Activated T-cell treated with anti-CD3 and anti-CD28 coated beads, Interleukin-2, amount 50 U/mL, for 4 hours (primary cell): ENCODE measurements at regions not wholly inside any gene's neighbourhood (a gene's known extent, or its start where the extent isn't known, plus 50 kb on each side); places are given as distances from the start of the nearest gene placed in this dataset.

ENCODE experiments used
- ATAC-seq, 2 donors: fragments of 200-7000 bp; cut with Tn5 transposase; one replicate each; pipeline ENCODE4 v1.10.0; 2021
- DNase-seq: peaks from one replicate; pipeline ENCODE4 v3.0.0-alpha.2; 2020
- H3K27me3 Mint-ChIP-seq: one replicate; pipeline ENCODE4 v1.8.0; 2021; ENCODE audit warnings: low read depth, mixed read lengths
- H3K36me3 Mint-ChIP-seq: one replicate; pipeline ENCODE4 v1.8.0; 2022; ENCODE audit warnings: mixed read lengths; ENCODE audit not compliant: insufficient read depth
- H3K4me1 Mint-ChIP-seq: one replicate; pipeline ENCODE4 v1.8.0; 2021; ENCODE audit warnings: low read depth, mixed read lengths
- H3K4me3 Mint-ChIP-seq: one replicate; pipeline ENCODE4 v1.8.0; 2021; ENCODE audit warnings: mild to moderate bottlenecking, moderate library complexity, mixed read lengths
- H3K9me3 Mint-ChIP-seq: one replicate; pipeline ENCODE4 v1.8.0; 2021; ENCODE audit warnings: mixed read lengths

DNA sequence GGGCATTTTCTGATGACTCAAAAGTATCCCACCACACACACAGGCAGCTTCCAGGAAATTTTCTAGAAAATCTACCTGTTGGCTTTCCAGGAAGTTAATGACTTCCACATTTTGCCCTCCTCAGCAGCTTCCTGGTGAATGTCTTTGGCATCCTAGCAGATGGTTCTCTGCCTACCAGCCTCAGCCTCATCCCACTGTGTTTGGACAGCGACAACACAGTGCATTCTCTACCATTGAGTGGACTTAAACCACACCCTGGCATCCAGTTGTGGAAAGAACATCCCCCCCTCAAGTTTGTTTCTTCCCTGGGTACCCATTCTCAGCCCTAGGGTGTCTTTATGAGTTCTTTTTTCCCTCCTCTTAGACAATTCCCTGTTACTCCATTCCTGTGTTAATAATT, 50.8 kb upstream of the GADL1 start:
- Mint-ChIP-seq H3K4me3 (no peak overlapping the region), H3K36me3 (peaks cover 1% of the 10 kb centered on the region), H3K27me3 (no peaks in the 10 kb centered on the region), H3K9me3 (peaks cover 2% of the 10 kb centered on the region), H3K4me1 (no peaks in the 10 kb centered on the region)
- DNase-seq: no peak
- ATAC-seq: no peak

DNA sequence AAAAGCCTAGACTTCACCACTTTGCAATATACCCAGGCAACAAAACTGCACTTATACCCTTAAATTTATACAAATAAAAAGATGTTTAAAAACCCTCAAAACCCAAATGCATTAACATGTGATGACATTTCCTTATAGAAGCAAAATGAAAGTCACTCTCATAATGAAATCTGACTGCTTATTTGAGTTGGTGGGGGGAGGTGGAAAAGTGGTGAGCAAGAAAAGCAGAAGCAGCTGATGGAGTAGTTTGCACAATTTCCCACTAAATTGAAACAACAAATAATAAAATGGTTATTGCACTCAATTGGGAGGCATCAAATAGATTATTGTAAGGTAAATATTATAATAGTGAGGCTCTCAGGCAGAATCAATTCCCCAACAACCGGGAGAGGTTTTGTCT, 54.0 kb upstream of the GADL1 start:
- no peak overlapping the region for H3K4me3 Mint-ChIP-seq
- H3K4me1 Mint-ChIP-seq: no peaks in the 10 kb centered on the region

DNA sequence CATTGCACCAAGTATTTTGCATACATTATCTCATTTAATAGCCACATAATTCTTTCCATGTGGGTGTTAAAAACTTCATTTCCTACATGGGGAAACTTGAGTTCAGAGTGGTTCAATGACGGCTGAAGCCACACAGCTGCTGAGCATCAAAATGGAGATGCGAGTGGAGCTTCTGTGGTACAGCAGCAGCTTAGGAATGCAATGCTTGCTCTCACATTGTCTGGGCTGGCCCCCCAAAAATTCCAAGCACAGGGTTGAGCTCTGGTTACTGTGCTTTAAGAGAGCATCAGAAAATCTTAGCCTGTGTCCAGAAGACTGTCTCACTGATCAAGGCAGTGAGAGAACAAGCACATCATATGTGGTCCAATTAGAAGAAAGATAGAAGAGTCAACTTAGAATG, 57.4 kb upstream of the GADL1 start:
- Mint-ChIP-seq H3K27me3 (no peaks in the 10 kb centered on the region), H3K9me3 (no peaks in the 10 kb centered on the region), H3K36me3 (no peaks in the 10 kb centered on the region), H3K4me3 (no peak overlapping the region), H3K4me1 (no peaks in the 10 kb centered on the region)
- ATAC-seq (no peak), DNase-seq (no peak)

More for the DNA sequence above, 54.0 kb upstream of the GADL1 start:
- Mint-ChIP-seq H3K27me3 (no peaks in the 10 kb centered on the region), H3K36me3 (no peaks in the 10 kb centered on the region), H3K9me3 (no peaks in the 10 kb centered on the region)
- ATAC-seq (no peak), DNase-seq (no peak)

DNA sequence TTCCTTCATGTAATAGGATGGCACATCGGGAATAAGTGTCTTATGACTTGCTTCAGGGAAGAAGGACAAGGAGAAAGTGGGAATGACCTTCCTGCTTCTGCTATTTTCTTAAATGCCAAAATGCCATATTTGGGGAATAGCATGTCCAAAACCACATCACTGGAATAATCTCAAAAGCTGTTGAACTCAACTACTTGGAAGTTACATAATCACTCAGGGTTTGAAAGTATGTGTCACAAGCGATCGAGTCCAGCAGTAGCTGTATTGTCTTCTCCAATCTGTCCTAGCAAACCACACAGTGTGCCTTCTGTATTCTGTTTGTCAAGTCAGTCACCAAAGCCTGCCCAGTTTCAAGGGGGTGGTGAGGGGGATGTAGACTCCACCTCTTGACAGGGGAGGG, 58.3 kb upstream of the GADL1 start:
- no peak for DNase-seq
- no peaks in the 10 kb centered on the region for H3K36me3 Mint-ChIP-seq
- no peak for ATAC-seq
- no peak overlapping the region for H3K4me3 Mint-ChIP-seq
- no peaks in the 10 kb centered on the region for H3K9me3 Mint-ChIP-seq
- H3K27me3 Mint-ChIP-seq: no peaks in the 10 kb centered on the region
- no peaks in the 10 kb centered on the region for H3K4me1 Mint-ChIP-seq

DNA sequence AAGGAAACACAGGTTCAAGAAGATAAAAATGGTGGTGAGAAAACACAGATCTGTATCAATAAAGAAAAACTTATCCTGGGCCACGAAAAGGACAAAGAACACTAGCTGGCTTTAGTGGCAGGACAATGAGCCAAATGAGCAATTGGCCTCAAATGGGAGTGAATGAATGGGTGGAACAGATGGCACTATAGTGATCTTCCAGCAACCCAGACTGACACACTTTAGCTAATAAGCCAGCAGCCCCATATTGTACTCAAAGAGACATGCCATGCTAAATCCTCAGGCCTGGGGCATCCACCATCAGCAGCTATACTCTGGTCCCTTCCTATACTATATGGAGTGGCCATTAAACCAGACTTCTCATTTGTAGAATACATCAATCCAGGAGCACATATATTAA, 60.0 kb upstream of the GADL1 start:
- H3K27me3 Mint-ChIP-seq: no peaks in the 10 kb centered on the region
- DNase-seq (no peak), ATAC-seq (no peak)
- H3K36me3 Mint-ChIP-seq: no peaks in the 10 kb centered on the region
- H3K9me3 Mint-ChIP-seq: peaks cover 8% of the 10 kb centered on the region
- no peaks in the 10 kb centered on the region for H3K4me1 Mint-ChIP-seq
- no peak overlapping the region for H3K4me3 Mint-ChIP-seq

DNA sequence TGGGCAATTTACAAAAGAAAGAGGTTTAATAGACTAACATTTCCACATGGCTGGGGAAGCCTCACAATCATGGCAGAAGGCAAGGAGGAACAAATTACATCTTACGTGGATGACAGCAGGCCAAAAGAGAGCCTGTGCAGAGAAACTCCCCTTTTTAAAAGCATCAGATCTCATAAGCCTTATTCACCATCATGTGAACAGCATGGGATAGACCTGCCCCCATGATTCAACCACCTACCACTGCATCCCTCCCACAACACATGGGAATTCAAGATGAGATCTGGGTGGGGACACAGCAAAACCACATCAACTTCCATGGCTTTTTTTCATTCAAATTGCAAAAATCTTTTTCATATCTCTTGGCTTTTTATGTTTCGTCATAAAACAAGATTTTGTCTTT, 67.6 kb upstream of the GADL1 start:
- H3K4me3 Mint-ChIP-seq: no peak overlapping the region
- no peaks in the 10 kb centered on the region for H3K27me3 Mint-ChIP-seq
- no peaks in the 10 kb centered on the region for H3K4me1 Mint-ChIP-seq
- no peaks in the 10 kb centered on the region for H3K36me3 Mint-ChIP-seq
- peaks cover 8% of the 10 kb centered on the region for H3K9me3 Mint-ChIP-seq
- DNase-seq (no peak), ATAC-seq (no peak)

DNA sequence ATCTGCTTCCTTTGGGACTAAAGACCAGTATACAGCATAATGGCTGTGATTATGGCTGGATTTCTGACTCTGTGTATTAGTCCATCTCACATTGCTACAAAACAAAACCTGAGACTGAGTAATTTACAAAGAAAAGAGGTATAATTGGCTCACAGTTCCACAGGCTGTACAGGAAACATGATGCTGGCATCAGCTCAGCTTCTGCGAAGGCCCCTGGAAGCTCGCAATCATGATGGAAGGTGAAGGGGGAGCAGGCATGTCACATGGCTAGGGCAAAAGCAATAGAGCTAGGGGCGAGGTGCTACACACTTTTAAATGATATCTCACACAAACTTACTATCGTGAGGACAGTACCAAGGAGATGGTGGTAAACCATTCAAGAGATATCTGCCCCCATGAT, 68.0 kb upstream of the GADL1 start:
- no peak for ATAC-seq
- peaks cover 8% of the 10 kb centered on the region for H3K9me3 Mint-ChIP-seq
- H3K36me3 Mint-ChIP-seq: no peaks in the 10 kb centered on the region
- no peak for DNase-seq
- no peaks in the 10 kb centered on the region for H3K27me3 Mint-ChIP-seq
- no peak overlapping the region for H3K4me3 Mint-ChIP-seq
- no peaks in the 10 kb centered on the region for H3K4me1 Mint-ChIP-seq

DNA sequence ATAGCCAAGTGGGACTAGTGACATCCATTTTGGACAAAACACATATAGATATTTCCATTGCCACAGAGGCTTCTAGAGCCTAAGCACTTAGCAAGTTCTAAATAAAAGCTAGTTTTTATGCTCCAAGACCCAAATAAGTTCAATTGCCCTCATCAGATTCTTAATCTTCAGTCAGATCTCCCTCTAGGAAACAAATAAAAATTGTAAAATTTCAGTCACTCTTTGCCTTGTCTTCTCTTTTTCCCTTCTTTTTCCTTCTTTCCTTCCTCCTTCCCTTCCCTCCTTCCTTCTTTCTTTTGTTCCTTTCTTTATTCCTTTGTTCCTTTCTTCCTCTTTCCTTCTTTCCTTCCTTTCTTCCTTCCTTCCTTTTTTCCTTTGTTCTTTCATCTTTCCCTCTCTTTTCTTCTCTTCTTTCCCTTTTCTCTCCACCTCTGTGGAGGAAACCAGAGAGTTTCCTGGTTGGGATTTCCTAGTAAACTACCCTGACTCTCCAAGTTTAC, 68.8 kb upstream of the GADL1 start:
- Mint-ChIP-seq H3K9me3 (peaks cover 6% of the 10 kb centered on the region), H3K4me3 (no peak overlapping the region), H3K4me1 (no peaks in the 10 kb centered on the region), H3K36me3 (no peaks in the 10 kb centered on the region), H3K27me3 (peaks cover 3% of the 10 kb centered on the region)
- DNase-seq (no peak), ATAC-seq (no peak)

DNA sequence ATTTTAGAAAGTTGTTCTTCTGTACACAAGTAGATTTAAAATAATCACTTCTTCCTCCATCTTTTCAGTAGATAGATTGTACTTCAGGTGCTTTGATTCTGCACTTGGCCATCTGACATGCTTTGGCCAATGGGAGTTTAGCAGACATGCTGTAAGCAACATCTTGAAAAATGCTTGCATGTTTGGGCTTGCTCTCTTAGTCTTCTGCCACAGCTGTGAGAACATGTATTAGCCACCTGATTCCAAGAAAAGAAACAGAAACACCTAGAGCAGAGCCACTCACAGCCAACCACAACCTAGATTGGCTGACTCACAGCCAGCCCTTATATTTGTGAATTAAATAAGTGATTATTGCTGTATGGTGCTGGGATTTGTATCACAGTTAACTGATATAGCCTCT, 70.2 kb upstream of the GADL1 start:
- DNase-seq (no peak), ATAC-seq (peak; percentile 53 to 56)
- Mint-ChIP-seq H3K36me3 (no peaks in the 10 kb centered on the region), H3K4me1 (no peaks in the 10 kb centered on the region), H3K27me3 (peaks cover 3% of the 10 kb centered on the region), H3K4me3 (no peak overlapping the region), H3K9me3 (no peaks in the 10 kb centered on the region)

DNA sequence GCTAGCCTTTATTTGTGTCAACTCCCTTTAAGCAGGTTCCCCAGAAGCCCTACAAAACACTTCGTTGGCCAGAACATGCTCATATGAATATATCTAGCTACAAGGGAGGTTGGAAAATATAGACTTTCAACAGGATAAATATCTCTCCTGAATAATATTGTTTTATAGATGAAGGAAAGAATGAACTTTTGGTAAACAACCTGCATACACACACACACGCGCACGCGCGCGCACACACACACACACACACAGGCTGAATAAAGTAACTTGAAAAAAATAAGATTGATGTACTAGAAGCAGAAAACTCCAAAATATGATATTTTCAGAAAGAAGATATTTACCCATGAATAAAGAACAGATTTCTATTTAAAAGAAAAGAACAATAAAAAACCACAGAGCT, 72.4 kb upstream of the GADL1 start:
- no peaks in the 10 kb centered on the region for H3K9me3 Mint-ChIP-seq
- ATAC-seq (no peak), DNase-seq (no peak)
- peaks cover 5% of the 10 kb centered on the region for H3K4me1 Mint-ChIP-seq
- peaks cover 3% of the 10 kb centered on the region for H3K27me3 Mint-ChIP-seq
- no peak overlapping the region for H3K4me3 Mint-ChIP-seq
- H3K36me3 Mint-ChIP-seq: no peaks in the 10 kb centered on the region

DNA sequence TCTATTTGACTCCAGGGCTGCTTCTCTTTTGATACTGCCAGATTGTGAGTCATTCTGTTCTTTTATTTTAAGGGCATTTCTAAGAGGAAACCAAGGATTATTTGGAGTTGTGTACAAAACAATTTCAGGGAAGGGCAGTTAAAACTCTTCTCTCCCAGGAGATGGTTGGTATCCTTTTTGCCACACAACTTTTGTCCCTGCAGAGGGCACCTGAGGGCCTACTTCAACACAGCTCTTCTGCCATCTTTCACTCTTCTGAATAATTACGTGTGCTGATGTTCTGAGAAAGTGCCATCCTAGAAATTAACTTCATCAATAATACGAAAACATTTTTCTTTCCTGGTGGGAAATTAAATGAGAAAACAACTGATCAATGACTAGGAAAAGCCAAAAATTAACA, 75.7 kb upstream of the GADL1 start:
- Mint-ChIP-seq H3K4me1 (peaks cover 5% of the 10 kb centered on the region), H3K27me3 (peaks cover 3% of the 10 kb centered on the region), H3K9me3 (no peaks in the 10 kb centered on the region), H3K36me3 (no peaks in the 10 kb centered on the region), H3K4me3 (no peak overlapping the region)
- ATAC-seq (no peak), DNase-seq (no peak)

DNA sequence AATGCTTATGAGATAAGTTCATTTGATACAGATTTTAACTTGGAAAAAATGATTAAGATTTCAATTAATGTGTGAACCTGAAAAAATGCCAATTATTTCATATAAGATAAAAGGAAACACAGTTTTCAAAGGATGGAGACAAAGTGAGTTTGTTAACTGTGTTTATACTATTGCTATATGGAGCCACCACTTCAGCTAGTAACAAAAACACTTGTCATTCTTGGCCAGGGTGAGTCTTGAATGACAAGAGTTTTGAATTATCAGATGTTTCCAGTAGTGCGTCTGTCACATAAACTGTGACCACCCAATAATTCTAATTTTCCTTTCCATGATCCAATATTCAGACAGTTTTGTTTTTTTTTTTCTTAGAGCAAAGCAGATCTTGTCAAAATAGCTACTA, 78.0 kb upstream of the GADL1 start:
- no peak for DNase-seq
- Mint-ChIP-seq H3K27me3 (peaks cover 3% of the 10 kb centered on the region), H3K4me3 (no peak overlapping the region), H3K4me1 (peaks cover 5% of the 10 kb centered on the region), H3K9me3 (no peaks in the 10 kb centered on the region), H3K36me3 (no peaks in the 10 kb centered on the region)
- ATAC-seq: no peak

DNA sequence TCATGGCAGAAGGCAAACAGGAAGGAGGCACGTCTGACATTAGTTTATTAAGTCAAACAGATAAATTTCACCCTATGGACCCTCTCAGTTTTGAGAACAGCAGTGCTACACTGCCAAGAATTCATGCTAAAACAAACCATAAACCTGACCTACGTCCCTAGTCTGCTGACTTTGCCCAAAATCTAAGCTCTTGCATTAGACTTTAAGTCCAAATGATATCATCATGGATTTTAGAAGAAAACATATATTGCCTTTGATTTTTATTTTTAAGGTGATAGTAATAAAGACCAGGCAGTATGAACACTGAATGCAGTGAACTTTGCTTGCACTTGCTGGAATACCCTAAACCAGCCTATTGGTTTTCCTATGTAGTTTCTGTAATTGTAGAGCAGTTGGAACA, 79.6 kb upstream of the GADL1 start:
- ATAC-seq: no peak
- Mint-ChIP-seq H3K4me3 (no peak overlapping the region), H3K27me3 (no peaks in the 10 kb centered on the region)

DNA sequence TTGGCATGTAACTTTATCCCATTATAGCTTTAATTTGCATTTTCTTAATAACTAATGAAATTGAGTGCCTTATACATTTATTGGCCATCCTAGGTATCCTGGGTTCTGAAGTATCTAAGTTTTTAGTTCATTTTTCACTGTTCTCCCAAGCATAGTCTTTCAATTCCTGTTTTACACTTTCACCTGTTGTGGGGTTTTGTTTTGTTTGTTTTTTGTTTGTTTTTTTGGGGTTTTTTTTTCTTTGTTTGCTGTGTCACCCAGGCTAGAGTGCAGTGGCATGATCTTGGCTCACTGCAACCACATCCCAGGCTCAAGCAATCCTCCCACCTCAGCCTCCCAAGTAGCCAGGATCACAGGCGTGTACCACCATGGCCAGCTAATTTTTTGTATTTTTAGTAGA, 83.1 kb upstream of the GADL1 start:
- Mint-ChIP-seq H3K36me3 (no peaks in the 10 kb centered on the region), H3K4me1 (no peaks in the 10 kb centered on the region)
- ATAC-seq: no peak

More for the DNA sequence above, 79.6 kb upstream of the GADL1 start:
- Mint-ChIP-seq H3K4me1 (peaks cover 5% of the 10 kb centered on the region), H3K9me3 (no peaks in the 10 kb centered on the region), H3K36me3 (no peaks in the 10 kb centered on the region)
- no peak for DNase-seq

DNA sequence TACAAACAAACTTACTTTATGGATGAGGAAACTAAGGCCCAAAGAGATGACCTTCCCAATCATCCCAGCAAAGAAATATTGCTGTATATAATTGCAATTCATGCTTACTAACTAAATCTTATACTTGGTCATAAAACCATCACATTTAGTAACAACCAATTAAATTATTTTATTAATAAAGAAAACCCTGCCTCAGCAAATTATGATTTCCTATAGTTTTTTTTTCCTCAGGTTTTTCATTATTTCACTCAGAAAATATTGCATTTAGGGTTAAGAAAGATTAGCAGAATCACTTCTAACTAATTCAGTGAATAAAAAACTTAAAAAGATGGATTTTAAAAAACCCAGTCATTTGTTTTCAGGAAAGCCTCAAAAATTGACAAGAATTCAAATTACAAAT, 86.5 kb upstream of the GADL1 start:
- Mint-ChIP-seq H3K27me3 (no peaks in the 10 kb centered on the region), H3K4me3 (no peak overlapping the region), H3K36me3 (no peaks in the 10 kb centered on the region), H3K4me1 (peaks cover 2% of the 10 kb centered on the region), H3K9me3 (no peaks in the 10 kb centered on the region)
- ATAC-seq: no peak
- DNase-seq: no peak

More for the DNA sequence above, 83.1 kb upstream of the GADL1 start:
- Mint-ChIP-seq H3K9me3 (no peaks in the 10 kb centered on the region), H3K4me3 (no peak overlapping the region), H3K27me3 (no peaks in the 10 kb centered on the region)
- DNase-seq: no peak

DNA sequence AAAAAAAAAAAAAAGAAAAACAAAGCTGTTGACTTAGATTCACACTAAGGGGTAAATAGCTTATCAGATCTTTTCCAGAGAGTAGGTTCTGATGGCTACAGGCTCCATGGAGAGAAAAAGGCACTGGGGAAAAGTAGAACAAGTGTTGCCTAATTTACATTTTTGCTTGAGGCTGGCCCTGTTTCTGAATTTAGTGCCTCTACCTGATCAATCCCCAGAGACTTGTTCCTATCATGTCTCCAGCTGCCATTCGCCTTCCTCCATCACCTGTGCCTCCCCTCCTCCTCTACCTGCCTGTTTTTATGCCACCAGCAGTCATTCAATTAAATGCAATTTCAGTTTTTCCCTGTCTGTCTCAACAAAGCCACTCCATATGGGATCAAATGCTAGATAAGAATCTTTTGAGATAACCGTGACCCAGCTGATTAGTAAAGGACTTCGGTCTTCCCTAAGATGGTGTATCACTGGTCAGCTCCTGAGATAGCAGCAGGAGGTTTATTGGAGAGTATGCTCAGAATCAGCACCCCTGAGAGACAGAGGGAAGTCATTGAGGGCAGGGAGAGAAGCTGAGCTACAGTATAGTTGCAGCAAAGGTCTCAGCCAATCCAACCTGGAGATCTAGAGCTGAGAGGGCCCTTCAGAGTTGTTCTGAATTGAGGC, 88.1 kb upstream of the GADL1 start:
- DNase-seq (no peak), ATAC-seq (no peak)
- Mint-ChIP-seq H3K4me1 (peaks cover 2% of the 10 kb centered on the region), H3K36me3 (no peaks in the 10 kb centered on the region), H3K4me3 (no peak overlapping the region), H3K27me3 (no peaks in the 10 kb centered on the region), H3K9me3 (no peaks in the 10 kb centered on the region)
